AG04449 (cell line): ENCODE measurements at regions not wholly inside any gene's neighbourhood (a gene's known extent, or its start where the extent isn't known, plus 50 kb on each side); places are given as distances from the start of the nearest gene placed in this dataset.

Experiments
- CTCF ChIA-PET: fragments of 350-600 bp; formaldehyde crosslinking; extraction: SDS; loops from one replicate; lab custom pipeline; 2021; ENCODE audit warnings: antibody characterized with exemption; lab: Yijun Ruan, JAX
- POLR2A ChIA-PET: fragments of 400-600, 350-600 bp; formaldehyde crosslinking; extraction: SDS; loops from one replicate; lab custom pipeline; 2020; ENCODE audit warnings: antibody characterized with exemption, inconsistent platforms; lab: Yijun Ruan, JAX
- DNase-seq: peaks from one replicate; pipeline ENCODE4 v3.0.0-alpha.2; 2010; ENCODE audit warnings: low read depth, low spot score
- H3K4me3 ChIP-seq: 2 replicates; pipeline ENCODE4 v1.5.1; 2011; ENCODE audit warnings: low read depth, mild to moderate bottlenecking, control low read depth, low read length
- CTCF ChIP-seq: IDR thresholded peaks from one replicate; pipeline ENCODE4 v1.5.1; 2011; ENCODE audit warnings: mild to moderate bottlenecking, moderate library complexity, low read length, control low read depth, inconsistent platforms; ENCODE audit not compliant: insufficient read depth; ENCODE audit errors: missing control alignments

GRCh38 chr3:95265129-95265528, 1202.3 kb downstream of the NSUN3 start:
- ChIA-PET POLR2A (no interaction called here), CTCF (no interaction called here)
- TF ChIP-seq CTCF: no peak
- no peak for DNase-seq
- no peak overlapping the region for H3K4me3 ChIP-seq

GRCh38 chr3:95271395-95271794, 1208.5 kb downstream of the NSUN3 start:
- ChIA-PET CTCF (no interaction called here), POLR2A (no interaction called here)
- no peak for TF ChIP-seq CTCF
- no peak overlapping the region for H3K4me3 ChIP-seq
- no peak for DNase-seq

GRCh38 chr3:95272166-95272565, 1209.3 kb downstream of the NSUN3 start:
- no peak overlapping the region for H3K4me3 ChIP-seq
- no peak for DNase-seq
- CTCF ChIA-PET: no interaction called here
- TF ChIP-seq CTCF: no peak
- POLR2A ChIA-PET: no interaction called here

GRCh38 chr3:95272781-95273180, 1209.9 kb downstream of the NSUN3 start:
- no peak overlapping the region for H3K4me3 ChIP-seq
- ChIA-PET POLR2A (no interaction called here), CTCF (no interaction called here)
- no peak for DNase-seq
- no peak for TF ChIP-seq CTCF

- DNase-seq: no peak
- POLR2A ChIA-PET: no interaction called here
- CTCF ChIA-PET: no interaction called here
- no peak overlapping the region for H3K4me3 ChIP-seq
- TF ChIP-seq CTCF: no peak
Measured at GRCh38 chr3:95277613-95278012, 1214.8 kb downstream of the NSUN3 start.

GRCh38 chr3:95280711-95281352, 1218.0 kb downstream of the NSUN3 start:
- no peak for DNase-seq
- TF ChIP-seq CTCF: no peak
- H3K4me3 ChIP-seq: no peak overlapping the region
- CTCF ChIA-PET: no interaction called here
- POLR2A ChIA-PET: no interaction called here
